Hematopoietic multipotent progenitor cell treated with erythropoietin and hydrocortisone succinate and interleukin-3 and kit ligand, for 17 days (in vitro differentiated cells): ENCODE measurements at regions not wholly inside any gene's neighbourhood (a gene's known extent, or its start where the extent isn't known, plus 50 kb on each side); places are given as distances from the start of the nearest gene placed in this dataset.
"Not testable (repeated sequence)": the region's sequence is repeated elsewhere in the genome, so short reads cannot be mapped to it uniquely, and the experiment has no call there.

Source experiments
- DNase-seq: peaks from one replicate; pipeline ENCODE4 v3.0.0-alpha.2; 2015; ENCODE audit warnings: low spot score

DNA sequence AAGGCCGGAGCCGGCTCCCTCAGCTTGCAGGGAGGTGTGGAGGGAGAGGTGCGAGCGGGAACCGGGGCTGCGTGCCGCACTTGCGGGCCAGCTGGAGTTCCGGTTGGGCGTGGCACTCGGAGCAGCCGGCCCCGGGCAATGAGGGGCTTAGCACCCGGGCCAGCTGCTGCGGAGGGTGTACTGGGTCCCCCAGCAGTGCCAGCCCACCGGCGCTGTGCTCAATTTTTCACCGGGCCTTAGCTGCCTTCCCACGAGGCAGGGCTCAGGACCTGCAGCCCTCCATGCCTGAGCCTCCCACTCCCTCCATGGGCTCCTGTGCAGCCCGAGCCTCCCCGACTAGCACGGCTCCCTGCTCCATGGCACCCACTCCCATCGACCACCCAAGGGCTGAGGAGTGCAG lies 62.2 kb upstream of the ANKRD55 start:
- DNase-seq = not testable (repeated sequence)

DNA sequence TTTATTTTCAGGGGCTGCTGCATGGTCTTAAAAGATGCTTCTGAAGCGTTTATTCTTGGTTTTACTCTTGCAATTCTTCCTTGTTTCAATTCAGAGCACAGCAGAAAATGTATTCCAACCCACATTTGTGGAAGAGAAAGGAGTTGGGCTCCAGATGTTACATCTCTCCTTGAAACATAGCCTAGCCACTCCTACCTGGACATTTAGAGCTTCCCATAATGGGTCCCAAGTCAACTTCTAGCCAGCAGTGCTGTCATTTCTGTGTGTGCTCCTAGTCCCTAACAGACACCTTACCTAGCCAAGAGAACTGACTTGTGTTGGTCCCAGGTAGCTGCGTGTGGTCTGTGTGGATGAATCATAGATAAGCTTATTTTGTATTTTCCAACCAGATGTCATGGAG lies 61.2 kb upstream of the ANKRD55 start:
- DNase-seq = no peak

DNA sequence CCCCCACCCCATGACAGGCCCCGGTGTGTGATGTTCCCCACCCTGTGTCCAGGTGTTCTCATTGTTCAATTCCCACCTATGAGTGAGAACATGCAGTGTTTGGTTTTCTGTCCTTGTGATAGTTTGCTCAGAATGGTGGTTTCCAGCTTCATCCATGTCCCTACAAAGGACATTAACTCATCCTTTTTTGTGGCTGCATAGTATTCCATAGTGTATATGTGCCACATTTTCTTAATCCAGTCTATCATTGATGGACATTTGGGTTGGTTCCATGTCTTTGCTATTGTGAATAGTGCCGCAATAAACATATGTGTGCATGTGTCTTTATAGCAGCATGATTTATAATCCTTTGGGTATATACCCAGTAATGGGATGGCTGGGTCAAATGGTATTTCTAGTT lies 59.7 kb upstream of the ANKRD55 start:
- not testable (repeated sequence) for DNase-seq

DNA sequence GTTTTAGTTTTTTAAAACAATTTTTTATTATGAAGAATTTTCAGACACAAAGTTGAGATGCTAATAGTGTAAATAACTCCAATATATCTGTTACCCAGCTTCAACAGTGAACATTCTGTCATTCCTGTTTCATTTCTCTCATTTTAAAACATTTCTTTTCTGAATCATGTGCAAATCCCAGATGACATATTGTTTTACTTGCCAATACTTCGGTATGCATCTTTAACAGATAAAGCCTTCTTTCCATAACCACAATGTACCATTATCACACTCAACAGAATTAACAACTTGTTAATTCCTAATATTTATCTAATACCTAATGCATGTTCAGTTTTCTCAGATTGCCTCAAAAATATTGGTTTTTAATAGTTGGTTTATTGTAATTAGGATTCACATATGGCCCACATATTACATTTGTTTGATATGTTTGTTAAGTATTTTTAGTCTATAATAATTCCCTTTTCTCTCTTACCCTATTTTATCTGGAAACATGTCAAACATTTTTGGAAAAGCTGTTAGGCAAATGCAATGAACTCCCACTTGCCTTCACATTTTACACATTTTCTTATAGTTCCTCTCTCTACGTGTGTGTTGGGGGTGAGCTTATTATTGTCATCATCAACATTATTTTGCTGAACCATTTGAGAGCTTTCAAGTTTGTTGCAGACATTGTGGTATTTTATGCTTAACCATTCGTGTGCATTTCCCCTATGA lies 58.7 kb upstream of the ANKRD55 start:
- DNase-seq = no peak

DNA sequence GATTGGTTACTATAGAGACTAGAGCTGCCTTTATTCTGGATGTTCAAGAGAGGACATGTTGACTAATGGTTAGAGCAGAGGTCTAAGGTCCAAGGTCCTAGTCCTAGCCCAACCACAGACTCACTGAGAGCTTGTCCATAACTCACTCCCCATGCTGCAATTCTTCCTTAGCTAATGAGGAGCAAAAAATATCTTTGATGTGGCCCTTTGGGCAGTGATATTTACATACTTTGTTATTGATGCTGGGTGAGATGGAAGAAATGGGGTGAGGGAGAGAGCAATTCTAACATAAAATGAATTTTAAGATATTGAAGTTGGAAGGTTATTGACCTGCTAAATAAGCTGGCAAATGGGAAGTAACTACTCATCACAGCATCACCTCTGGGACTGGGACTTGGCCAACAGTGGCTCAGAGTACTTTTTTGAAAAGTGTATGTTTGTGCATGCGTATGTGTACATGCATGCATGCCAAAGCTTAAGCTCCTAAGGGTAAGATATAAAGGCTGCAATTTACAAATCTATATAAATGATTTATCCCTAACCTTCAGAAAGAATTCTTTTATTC lies 58.0 kb upstream of the ANKRD55 start:
- no peak for DNase-seq

DNA sequence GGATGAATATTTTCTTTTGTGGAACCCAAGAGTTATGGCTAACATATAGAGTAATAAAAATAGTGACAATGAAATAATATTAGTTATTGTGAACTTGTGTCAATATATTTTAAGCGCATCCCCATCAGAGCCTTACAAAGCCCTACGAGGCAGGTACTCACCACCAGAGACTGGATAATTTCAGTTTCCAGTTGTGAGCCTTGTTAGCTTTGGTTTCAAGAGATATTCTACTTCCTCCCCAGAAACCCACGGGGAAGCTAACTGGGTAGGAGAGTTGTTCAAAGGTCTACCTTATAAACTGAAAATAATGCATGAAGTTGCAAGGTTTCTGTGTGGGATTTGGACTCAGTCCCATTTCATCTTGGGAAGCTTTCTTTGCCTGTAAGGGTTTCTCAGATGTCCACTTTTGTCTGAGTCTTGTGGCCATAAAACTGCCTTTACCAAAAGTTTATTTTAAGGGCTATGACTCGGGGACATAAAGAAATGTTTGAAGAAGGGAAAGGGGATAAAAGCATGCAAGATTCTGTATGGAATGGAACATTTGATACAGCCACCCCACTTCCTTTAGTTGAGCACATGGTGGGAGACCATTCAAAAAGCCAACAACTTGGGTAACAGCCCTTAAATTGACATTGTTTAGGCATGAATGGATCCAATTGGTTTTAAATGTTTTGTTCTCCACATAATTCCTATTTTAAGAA lies 57.4 kb upstream of the ANKRD55 start:
- DNase-seq = no peak

DNA sequence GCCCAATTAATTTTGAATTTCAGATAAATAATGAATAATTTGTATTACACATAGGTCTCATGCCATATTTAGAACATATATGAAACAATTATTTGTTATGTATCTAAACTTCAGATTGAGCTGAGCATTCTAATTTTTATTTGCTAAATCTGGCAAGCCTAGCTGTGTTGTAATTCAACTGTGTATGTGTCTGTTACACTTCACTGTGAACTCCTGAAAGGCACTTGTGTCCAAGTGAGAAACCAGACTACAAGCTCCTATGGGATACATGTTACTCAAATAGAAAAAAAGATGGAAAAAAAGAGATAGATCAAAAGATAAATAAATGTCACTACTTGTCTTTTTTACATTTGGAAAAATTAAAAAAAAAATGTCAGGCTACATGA lies 56.5 kb upstream of the ANKRD55 start:
- no peak for DNase-seq

DNA sequence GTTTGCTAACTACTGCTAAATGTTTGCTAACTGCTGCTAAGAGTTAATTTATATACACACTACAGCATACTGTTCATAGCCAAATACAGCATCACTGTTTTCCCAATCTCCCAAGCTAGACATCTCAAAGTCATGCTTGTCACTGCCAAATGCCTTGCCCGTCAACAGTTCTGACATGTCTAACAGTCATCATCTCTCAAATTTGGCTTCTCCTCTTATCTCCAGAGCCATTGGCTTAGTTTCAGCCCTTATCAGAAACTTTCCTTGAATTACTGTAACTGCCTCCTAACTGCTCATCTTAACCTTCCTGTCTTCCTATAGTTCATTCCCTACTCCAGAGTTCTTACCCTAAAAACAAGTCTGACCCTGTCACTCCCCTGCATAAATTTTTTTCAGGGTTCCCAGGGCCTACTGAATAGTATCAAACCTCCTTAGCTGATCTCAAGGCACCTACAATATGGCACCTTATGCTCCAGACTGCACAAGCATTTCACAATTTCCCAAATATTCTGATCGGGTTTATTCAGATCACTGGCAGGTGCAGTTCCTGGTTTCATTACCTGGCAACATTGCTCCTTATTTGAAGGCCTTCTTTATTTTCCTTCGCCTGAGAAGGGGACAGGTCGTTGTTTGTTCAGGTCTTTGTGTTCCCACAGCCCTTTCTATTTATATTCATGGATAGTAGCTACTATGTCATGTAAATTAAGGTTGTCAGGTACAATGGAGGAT lies 55.9 kb upstream of the ANKRD55 start:
- DNase-seq = peak; percentile 40

DNA sequence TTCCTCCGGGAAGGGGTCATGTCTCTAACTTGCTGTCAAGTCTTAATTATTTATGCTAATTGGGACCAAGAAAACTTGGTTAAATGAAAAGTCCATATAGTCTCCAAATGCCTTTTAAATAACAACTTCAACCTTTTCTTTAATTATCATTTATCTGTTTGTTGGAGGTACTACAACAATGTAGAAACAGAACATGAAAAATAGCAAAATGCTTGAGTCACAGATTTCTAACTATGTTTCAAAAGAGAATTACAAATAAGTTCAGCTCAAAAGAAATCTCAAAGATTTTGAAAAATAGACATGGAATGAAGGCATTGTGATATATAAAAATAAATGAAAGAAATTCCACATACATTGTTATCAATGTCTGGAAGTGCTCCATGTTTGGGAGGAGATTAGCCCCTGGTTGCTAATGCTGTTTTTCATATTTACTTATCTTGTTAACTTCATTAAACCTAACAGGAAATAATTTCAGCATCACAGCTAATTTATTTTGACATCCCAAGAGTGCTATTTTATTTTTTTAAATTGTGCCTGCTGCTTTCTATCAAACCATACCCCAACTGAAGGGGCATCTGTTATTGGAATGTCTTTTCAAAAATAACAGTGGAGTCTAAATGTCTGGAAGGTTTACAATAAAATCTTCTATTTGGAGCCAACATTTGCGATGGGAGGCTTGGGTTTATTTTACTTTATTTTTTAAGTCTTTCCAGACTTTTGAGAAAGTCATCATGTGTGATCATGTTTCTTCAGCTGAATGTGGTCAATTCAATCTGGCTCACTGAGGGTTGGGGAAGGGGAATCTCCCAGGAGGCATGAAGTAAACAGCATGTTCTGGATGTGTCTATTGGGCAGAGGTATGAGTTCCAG lies 53.1 kb upstream of the ANKRD55 start:
- DNase-seq = no peak

DNA sequence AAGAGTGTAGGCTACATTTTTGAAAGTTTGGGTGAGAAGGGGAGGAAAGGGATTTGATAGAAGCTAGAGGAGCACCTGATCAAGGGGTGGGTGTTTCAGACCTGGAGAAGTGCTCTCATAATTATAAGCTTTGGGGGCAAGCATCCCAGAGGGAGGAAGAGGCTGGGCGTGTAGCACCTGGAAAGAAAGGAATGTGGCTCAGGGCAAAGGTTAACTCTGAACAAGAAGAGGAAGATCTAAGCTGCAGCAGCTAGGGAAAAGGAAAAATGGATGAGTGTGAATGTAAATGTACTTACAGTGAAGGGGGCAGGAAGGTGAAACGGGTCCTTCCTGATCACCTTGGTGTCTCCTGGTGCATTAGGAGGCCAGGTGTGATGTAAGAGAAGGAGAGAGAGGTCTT lies 49.8 kb upstream of the ANKRD55 start:
- DNase-seq = no peak
